Caco-2 (cell line): ENCODE measurements at regions not wholly inside any gene's neighbourhood (a gene's known extent, or its start where the extent isn't known, plus 50 kb on each side); places are given as distances from the start of the nearest gene placed in this dataset.

Experiments used
- BruUV-seq: library from RNA; stranded (reverse); fragments of 400-500 nt; replicated peaks from 2 replicates; lab custom pipeline; 2021; lab: Mats Ljungman, UMichigan
- CTCF ChIA-PET: fragments of 300-600 bp; sonication (Branson Sonifier 250); formaldehyde crosslinking; loops from one replicate; lab custom pipeline; 2022; ENCODE audit warnings: antibody characterized with exemption; lab: Charles Lee
- POLR2A ChIA-PET: fragments of 300-600 bp; sonication (Branson Sonifier 250); formaldehyde crosslinking; loops from one replicate; lab custom pipeline; 2022; ENCODE audit warnings: antibody characterized with exemption; lab: Charles Lee
- DNase-seq, 2 experiments: peaks; one replicate each; pipeline versions ENCODE4 v3.0.0 to v3.0.0-alpha.2; 2020 to 2022
- H3K27me3 ChIP-seq: replicated peaks from 2 replicates; pipeline ENCODE4 v1.6.0; 2011; ENCODE audit warnings: low read length; ENCODE audit not compliant: control insufficient read depth, insufficient read depth
- H3K36me3 ChIP-seq: 2 replicates; pipeline ENCODE4 v1.5.1; 2011; ENCODE audit warnings: low read length; ENCODE audit not compliant: control insufficient read depth, insufficient read depth
- H3K4me1 ChIP-seq: fragments of 250-450 bp; sonication (Bioruptor Pico); 2 replicates; pipeline ENCODE4 v1.5.1; 2020; ENCODE audit warnings: mild to moderate bottlenecking
- H3K4me3 ChIP-seq: 2 replicates; pipeline ENCODE4 v1.5.1; 2011; ENCODE audit warnings: low read depth, mild to moderate bottlenecking, control low read depth, low read length
- H3K9me3 ChIP-seq: fragments of 250-450 bp; sonication (Bioruptor Pico); 2 replicates; pipeline ENCODE4 v1.5.1; 2020; ENCODE audit warnings: mild to moderate bottlenecking, moderate library complexity
- H3K27ac Mint-ChIP-seq: one replicate; pipeline ENCODE4 v1.8.0; 2022; ENCODE audit warnings: mixed read lengths; ENCODE audit not compliant: unreplicated experiment
- H3K27me3 Mint-ChIP-seq: one replicate; pipeline ENCODE4 v1.8.0; 2022; ENCODE audit warnings: mixed read lengths; ENCODE audit not compliant: insufficient read depth, unreplicated experiment
- H3K36me3 Mint-ChIP-seq: one replicate; pipeline ENCODE4 v1.8.0; 2022; ENCODE audit warnings: mild to moderate bottlenecking, mixed read lengths; ENCODE audit not compliant: insufficient read depth, unreplicated experiment
- H3K4me1 Mint-ChIP-seq: one replicate; pipeline ENCODE4 v1.8.0; 2022; ENCODE audit warnings: low read depth, mixed read lengths; ENCODE audit not compliant: unreplicated experiment
- H3K4me3 Mint-ChIP-seq: one replicate; pipeline ENCODE4 v1.8.0; 2022; ENCODE audit warnings: mild to moderate bottlenecking, moderate library complexity, mixed read lengths; ENCODE audit not compliant: unreplicated experiment
- H3K9me3 Mint-ChIP-seq: one replicate; pipeline ENCODE4 v1.8.0; 2022; ENCODE audit warnings: mixed read lengths; ENCODE audit not compliant: unreplicated experiment
- CTCF ChIP-seq, 2 experiments: fragments of 200-600 bp in 1 of 2; IDR thresholded peaks; 1 replicate in 1 of 2; 2 replicates in 1 of 2; pipeline versions ENCODE4 v1.5.1 to v1.8.0; 2011 to 2022; ENCODE audit warnings: antibody characterized with exemption in 1 of 2, control low read depth in 1 of 2, inconsistent platforms in 1 of 2, low read depth in 1 of 2, low read length in 1 of 2, mild to moderate bottlenecking in 1 of 2, moderate library complexity in 1 of 2; ENCODE audit not compliant: insufficient read depth in 1 of 2, severe bottlenecking in 1 of 2, unreplicated experiment in 1 of 2
- intact Hi-C: fragments of 100-400 bp; cut with micrococcal nuclease; formaldehyde crosslinking; loops from one replicate; pipeline ENCODE4 v1.10.0; 2022; ENCODE audit not compliant: unreplicated experiment

- no TSS peak for BruUV-seq
- no peaks in the 10 kb centered on the region for H3K4me1 ChIP-seq
- no peak overlapping the region for H3K27ac Mint-ChIP-seq
- H3K27me3 Mint-ChIP-seq: no peaks in the 10 kb centered on the region
- H3K36me3 ChIP-seq: no peaks in the 10 kb centered on the region
- POLR2A ChIA-PET: no interaction called here
- H3K4me3 Mint-ChIP-seq: no peak overlapping the region
- H3K4me3 ChIP-seq: no peak overlapping the region
- no peaks in the 10 kb centered on the region for H3K4me1 Mint-ChIP-seq
- no peak for DNase-seq
- CTCF ChIA-PET: no interaction called here
- no peaks in the 10 kb centered on the region for H3K36me3 Mint-ChIP-seq
- H3K9me3 ChIP-seq: no peaks in the 10 kb centered on the region
- no peaks in the 10 kb centered on the region for H3K27me3 ChIP-seq
- no peak for TF ChIP-seq CTCF (IDR thresholded peaks at IDR 0.05; ENCODE audit: insufficient read depth in 1 of 2, low read depth in 1 of 2, low read length in 1 of 2, severe bottlenecking in 1 of 2, unreplicated experiment in 1 of 2)
- intact Hi-C loops: no loop called here
- H3K9me3 Mint-ChIP-seq: peaks cover 46% of the 10 kb centered on the region
Measured at GRCh38 chr5:40171971-40172370, 507.7 kb upstream of the PTGER4 start.

DNA sequence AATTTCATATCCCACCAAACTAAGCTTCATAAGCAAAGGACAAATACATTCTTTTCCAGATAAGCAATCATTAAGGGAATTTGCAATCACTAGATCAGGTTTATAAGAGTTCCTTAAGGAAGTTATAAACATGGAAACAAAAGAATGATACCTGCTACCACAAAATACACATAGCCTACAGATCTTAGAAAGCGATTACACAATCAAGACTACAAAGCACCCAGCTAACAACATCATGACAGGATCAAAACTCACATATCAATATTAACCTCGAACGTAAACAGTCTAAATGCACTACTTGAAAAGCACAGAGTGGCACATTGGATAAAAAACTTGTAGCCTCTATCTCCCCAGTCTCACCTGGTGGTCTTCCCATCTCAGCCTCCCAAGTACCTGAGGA lies 512.4 kb upstream of the PTGER4 start:
- CTCF ChIA-PET: no interaction called here
- Histone ChIP-seq H3K4me1 (no peaks in the 10 kb centered on the region), H3K4me3 (no peak overlapping the region), H3K36me3 (no peaks in the 10 kb centered on the region), H3K27me3 (no peaks in the 10 kb centered on the region), H3K9me3 (no peaks in the 10 kb centered on the region)
- Mint-ChIP-seq H3K4me1 (no peaks in the 10 kb centered on the region), H3K27me3 (no peaks in the 10 kb centered on the region), H3K9me3 (peaks cover 25% of the 10 kb centered on the region), H3K4me3 (no peak overlapping the region), H3K36me3 (no peaks in the 10 kb centered on the region), H3K27ac (no peak overlapping the region)
- POLR2A ChIA-PET: no interaction called here
- BruUV-seq: no TSS peak
- TF ChIP-seq CTCF (IDR thresholded peaks at IDR 0.05; ENCODE audit: insufficient read depth in 1 of 2, low read depth in 1 of 2, low read length in 1 of 2, severe bottlenecking in 1 of 2, unreplicated experiment in 1 of 2): no peak
- DNase-seq: no peak
- intact Hi-C loops: no loop called here

- intact Hi-C loops: no loop called here
Measured at GRCh38 chr5:40166802-40167201, 512.9 kb upstream of the PTGER4 start.

More at GRCh38 chr5:40166802-40167201, 512.9 kb upstream of the PTGER4 start:
- no peaks in the 10 kb centered on the region for H3K4me1 ChIP-seq
- Mint-ChIP-seq H3K4me3 (no peak overlapping the region), H3K4me1 (no peaks in the 10 kb centered on the region), H3K9me3 (peaks cover 23% of the 10 kb centered on the region), H3K27me3 (no peaks in the 10 kb centered on the region), H3K36me3 (no peaks in the 10 kb centered on the region), H3K27ac (no peak overlapping the region)
- POLR2A ChIA-PET: no interaction called here
- no TSS peak for BruUV-seq
- H3K27me3 ChIP-seq: no peaks in the 10 kb centered on the region
- H3K4me3 ChIP-seq: no peak overlapping the region
- DNase-seq: no peak
- H3K9me3 ChIP-seq: no peaks in the 10 kb centered on the region
- TF ChIP-seq CTCF (IDR thresholded peaks at IDR 0.05; ENCODE audit: insufficient read depth in 1 of 2, low read depth in 1 of 2, low read length in 1 of 2, severe bottlenecking in 1 of 2, unreplicated experiment in 1 of 2): no peak
- no peaks in the 10 kb centered on the region for H3K36me3 ChIP-seq
- CTCF ChIA-PET: no interaction called here
